ENCODE measurements at regions not wholly inside any gene's neighbourhood (a gene's known extent, or its start where the extent isn't known, plus 50 kb on each side); places are given as distances from the start of the nearest gene placed in this dataset.

DNA sequence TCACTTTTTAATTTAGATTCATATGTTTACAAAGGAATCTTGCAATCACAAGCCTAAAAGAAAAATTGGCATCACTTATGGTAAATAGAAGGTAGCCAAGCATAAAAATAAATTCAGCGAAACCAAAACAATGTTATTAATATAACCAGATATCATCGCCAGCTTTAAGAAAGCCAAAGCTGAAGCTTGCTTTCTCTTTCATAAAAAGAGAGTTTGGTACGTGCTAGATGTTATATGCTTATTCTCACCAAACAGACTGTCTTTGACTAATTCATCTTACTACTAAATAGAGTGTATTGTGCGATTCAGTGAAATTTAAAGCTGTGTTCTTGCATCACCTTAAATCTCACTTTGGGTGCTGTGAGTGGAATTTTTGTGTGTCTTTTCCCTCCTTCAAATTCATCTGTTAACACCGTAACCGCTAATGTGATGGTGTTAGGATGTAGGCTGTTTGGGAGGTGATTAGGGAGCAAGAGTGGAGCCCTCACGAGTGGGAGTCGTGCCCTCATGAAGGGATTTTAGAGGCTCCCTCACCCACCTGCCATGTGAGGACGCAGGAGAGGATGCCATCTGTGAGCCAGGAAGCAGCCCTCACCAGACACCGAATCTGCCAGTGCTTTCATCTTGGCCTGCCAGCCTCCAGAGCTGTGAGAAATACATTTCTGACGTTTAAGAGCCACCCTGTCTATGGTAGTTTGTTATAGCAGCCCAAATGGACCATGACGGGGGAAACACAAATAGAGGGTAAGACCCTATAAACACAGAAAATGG, 134.1 kb upstream of the TMEM45B start:
- TF ChIP-seq USF2 (IDR thresholded peaks at IDR 0.05; ENCODE audit: low read depth, low read length) (no peak), MAZ (IDR thresholded peaks at IDR 0.05; ENCODE audit: borderline replicate concordance, low read depth, low read length) (no peak), CEBPB (IDR thresholded peaks at IDR 0.05; ENCODE audit: low read depth, low read length) (no peak), POLR2A (IDR thresholded peaks at IDR 0.05; ENCODE audit: low read depth, low read length) (no peak), RAD21 (IDR thresholded peaks at IDR 0.05; ENCODE audit: low read length) (no peak), RFX5 (IDR thresholded peaks at IDR 0.05; ENCODE audit: low read depth, low read length) (no peak)
- TF ChIP-seq, protein P1, sequence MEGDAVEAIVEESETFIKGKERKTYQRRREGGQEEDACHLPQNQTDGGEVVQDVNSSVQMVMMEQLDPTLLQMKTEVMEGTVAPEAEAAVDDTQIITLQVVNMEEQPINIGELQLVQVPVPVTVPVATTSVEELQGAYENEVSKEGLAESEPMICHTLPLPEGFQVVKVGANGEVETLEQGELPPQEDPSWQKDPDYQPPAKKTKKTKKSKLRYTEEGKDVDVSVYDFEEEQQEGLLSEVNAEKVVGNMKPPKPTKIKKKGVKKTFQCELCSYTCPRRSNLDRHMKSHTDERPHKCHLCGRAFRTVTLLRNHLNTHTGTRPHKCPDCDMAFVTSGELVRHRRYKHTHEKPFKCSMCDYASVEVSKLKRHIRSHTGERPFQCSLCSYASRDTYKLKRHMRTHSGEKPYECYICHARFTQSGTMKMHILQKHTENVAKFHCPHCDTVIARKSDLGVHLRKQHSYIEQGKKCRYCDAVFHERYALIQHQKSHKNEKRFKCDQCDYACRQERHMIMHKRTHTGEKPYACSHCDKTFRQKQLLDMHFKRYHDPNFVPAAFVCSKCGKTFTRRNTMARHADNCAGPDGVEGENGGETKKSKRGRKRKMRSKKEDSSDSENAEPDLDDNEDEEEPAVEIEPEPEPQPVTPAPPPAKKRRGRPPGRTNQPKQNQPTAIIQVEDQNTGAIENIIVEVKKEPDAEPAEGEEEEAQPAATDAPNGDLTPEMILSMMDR (conservative IDR thresholded peaks at IDR 0.05; ENCODE audit: low read depth, low read length): no peak

Data from IMR-90 (cell line).